ENCODE measurements at regions not wholly inside any gene's neighbourhood (a gene's known extent, or its start where the extent isn't known, plus 50 kb on each side); places are given as distances from the start of the nearest gene placed in this dataset.

DNA sequence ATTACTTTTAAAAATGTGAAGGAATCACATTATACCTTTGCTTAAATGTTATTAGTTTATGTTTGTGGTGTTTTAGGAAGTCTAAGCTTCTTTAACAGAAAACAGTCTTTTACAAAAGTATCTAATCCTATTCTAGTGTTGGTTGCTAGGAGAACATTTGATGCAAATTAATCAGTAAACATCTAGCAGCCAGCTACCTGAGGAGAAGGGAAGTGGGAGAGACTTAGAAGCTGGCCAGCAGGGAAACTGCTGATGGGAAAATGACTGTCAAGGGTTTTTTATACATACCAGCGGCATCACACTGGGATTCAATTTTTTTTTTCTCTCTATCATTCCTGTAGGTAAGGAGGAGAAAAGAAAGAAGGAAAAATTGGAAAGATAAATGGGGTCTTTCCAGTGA lies 686.0 kb upstream of the MMS22L start:
- TF ChIP-seq POLR2A (IDR thresholded peaks at IDR 0.05) = no peak
- TF ChIP-seq, protein P1, sequence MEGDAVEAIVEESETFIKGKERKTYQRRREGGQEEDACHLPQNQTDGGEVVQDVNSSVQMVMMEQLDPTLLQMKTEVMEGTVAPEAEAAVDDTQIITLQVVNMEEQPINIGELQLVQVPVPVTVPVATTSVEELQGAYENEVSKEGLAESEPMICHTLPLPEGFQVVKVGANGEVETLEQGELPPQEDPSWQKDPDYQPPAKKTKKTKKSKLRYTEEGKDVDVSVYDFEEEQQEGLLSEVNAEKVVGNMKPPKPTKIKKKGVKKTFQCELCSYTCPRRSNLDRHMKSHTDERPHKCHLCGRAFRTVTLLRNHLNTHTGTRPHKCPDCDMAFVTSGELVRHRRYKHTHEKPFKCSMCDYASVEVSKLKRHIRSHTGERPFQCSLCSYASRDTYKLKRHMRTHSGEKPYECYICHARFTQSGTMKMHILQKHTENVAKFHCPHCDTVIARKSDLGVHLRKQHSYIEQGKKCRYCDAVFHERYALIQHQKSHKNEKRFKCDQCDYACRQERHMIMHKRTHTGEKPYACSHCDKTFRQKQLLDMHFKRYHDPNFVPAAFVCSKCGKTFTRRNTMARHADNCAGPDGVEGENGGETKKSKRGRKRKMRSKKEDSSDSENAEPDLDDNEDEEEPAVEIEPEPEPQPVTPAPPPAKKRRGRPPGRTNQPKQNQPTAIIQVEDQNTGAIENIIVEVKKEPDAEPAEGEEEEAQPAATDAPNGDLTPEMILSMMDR (IDR thresholded peaks at IDR 0.05) = no peak
